HPDE6-E6E7 (cell line): ENCODE measurements at regions not wholly inside any gene's neighbourhood (a gene's known extent, or its start where the extent isn't known, plus 50 kb on each side); places are given as distances from the start of the nearest gene placed in this dataset.

Source experiments
- DNase-seq: peaks from one replicate; pipeline ENCODE4 v3.0.0; 2011; ENCODE audit warnings: missing footprints; ENCODE audit errors: extremely low spot score

GRCh38 chr3:28646435-28646834 lies 297.8 kb upstream of the AZI2 start:
- DNase-seq = no peak

GRCh38 chr3:28649266-28649665 lies 300.6 kb upstream of the AZI2 start:
- DNase-seq = no peak

GRCh38 chr3:28651159-28651558 lies 302.5 kb upstream of the AZI2 start:
- no peak for DNase-seq

- DNase-seq = no peak
Measured at GRCh38 chr3:28664123-28664522, 315.5 kb upstream of the AZI2 start.

- peak; percentile 4 for DNase-seq
Measured at GRCh38 chr3:28667646-28668621, 319.3 kb upstream of the AZI2 start.

- DNase-seq = no peak
Measured at GRCh38 chr3:28669870-28670269, 321.2 kb upstream of the AZI2 start.

GRCh38 chr3:28672406-28672805 lies 323.8 kb upstream of the AZI2 start:
- DNase-seq = no peak

GRCh38 chr3:28673446-28673845 lies 324.8 kb upstream of the AZI2 start:
- DNase-seq = no peak

GRCh38 chr3:28674212-28674611 lies 325.6 kb upstream of the AZI2 start:
- DNase-seq = no peak

- no peak for DNase-seq
Measured at GRCh38 chr3:28677581-28677980, 329.0 kb upstream of the AZI2 start.

GRCh38 chr3:28678086-28678485 lies 329.5 kb upstream of the AZI2 start:
- DNase-seq = no peak

- no peak for DNase-seq
Measured at GRCh38 chr3:28680050-28680449, 331.4 kb upstream of the AZI2 start.

- DNase-seq = no peak
Measured at GRCh38 chr3:28682121-28682520, 333.5 kb upstream of the AZI2 start.

GRCh38 chr3:28690176-28690575 lies 341.6 kb upstream of the AZI2 start:
- no peak for DNase-seq

GRCh38 chr3:28698706-28699105 lies 350.1 kb upstream of the AZI2 start:
- DNase-seq = no peak

GRCh38 chr3:28699283-28699682 lies 350.7 kb upstream of the AZI2 start:
- no peak for DNase-seq

- no peak for DNase-seq
Measured at GRCh38 chr3:28700728-28701127, 352.1 kb upstream of the AZI2 start.

- no peak for DNase-seq
Measured at GRCh38 chr3:28703843-28704242, 355.2 kb upstream of the AZI2 start.

GRCh38 chr3:28711293-28711692 lies 362.7 kb upstream of the AZI2 start:
- no peak for DNase-seq

GRCh38 chr3:28716939-28717338 lies 368.3 kb upstream of the AZI2 start:
- DNase-seq = no peak

- DNase-seq = no peak
Measured at GRCh38 chr3:28718074-28718849, 369.6 kb upstream of the AZI2 start.

GRCh38 chr3:28726840-28727239 lies 378.2 kb upstream of the AZI2 start:
- DNase-seq = peak; percentile 7

GRCh38 chr3:28727307-28727706 lies 378.7 kb upstream of the AZI2 start:
- DNase-seq = no peak
